ENCODE measurements at regions not wholly inside any gene's neighbourhood (a gene's known extent, or its start where the extent isn't known, plus 50 kb on each side); places are given as distances from the start of the nearest gene placed in this dataset.

DNA sequence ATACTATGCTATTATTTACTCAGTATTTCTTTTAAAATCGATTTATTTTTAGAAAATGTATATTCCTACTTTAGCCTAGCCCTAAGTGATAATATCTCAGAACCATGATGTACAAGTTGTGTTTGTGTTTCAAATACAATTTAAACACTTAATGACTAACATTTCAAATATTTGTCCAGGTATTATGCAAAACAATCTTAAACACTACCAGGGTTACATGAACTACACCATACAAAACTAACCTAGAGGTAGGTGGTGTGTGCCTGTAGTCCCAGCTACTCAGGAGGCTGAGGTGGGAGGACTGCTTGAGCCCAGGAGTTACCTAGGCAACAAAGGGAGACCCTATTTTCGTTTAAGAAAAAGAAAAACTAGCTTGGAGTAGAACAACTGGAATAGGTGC is 83.0 kb upstream of the TMEM33 start:
- TF ChIP-seq, protein P1, sequence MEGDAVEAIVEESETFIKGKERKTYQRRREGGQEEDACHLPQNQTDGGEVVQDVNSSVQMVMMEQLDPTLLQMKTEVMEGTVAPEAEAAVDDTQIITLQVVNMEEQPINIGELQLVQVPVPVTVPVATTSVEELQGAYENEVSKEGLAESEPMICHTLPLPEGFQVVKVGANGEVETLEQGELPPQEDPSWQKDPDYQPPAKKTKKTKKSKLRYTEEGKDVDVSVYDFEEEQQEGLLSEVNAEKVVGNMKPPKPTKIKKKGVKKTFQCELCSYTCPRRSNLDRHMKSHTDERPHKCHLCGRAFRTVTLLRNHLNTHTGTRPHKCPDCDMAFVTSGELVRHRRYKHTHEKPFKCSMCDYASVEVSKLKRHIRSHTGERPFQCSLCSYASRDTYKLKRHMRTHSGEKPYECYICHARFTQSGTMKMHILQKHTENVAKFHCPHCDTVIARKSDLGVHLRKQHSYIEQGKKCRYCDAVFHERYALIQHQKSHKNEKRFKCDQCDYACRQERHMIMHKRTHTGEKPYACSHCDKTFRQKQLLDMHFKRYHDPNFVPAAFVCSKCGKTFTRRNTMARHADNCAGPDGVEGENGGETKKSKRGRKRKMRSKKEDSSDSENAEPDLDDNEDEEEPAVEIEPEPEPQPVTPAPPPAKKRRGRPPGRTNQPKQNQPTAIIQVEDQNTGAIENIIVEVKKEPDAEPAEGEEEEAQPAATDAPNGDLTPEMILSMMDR (IDR thresholded peaks at IDR 0.05), result no peak
- no peak for TF ChIP-seq POLR2A (IDR thresholded peaks at IDR 0.05)
- intact Hi-C loops (cut with DNase I; ENCODE audit: low total_unique reads), result no loop called here
- 48 to 53% methylated on average over 2 of the region's 2 CpGs for WGBS, 2 donors
- no peak for DNase-seq (ENCODE audit: low spot score in 2 of 2)
- no peak overlapping the region for H3K4me3 ChIP-seq (ENCODE audit: low read depth, poor library complexity, severe bottlenecking)

DNA sequence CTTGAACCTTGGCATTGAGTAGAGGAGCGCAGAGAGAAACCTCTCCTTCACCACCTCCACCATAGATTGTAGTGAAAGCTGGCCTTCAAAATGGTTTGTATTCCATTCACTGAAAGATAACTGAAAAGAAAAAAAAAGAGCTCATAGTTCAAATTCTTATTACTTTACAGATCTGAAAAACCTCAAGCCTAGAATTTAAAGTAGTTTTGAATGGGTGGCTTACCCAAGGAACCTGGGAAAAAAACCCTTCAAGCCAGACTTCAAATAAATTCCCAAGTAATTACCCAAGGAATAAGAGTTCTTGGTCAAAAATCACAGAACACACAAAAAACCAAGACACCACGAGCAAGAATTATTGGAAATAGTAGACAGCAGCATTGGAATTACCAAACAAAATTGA is 83.6 kb upstream of the TMEM33 start:
- H3K4me3 ChIP-seq (ENCODE audit: low read depth, poor library complexity, severe bottlenecking), result no peak overlapping the region
- no peak for DNase-seq (ENCODE audit: low spot score in 2 of 2)
- WGBS, 2 donors, result 81 to 84% methylated on average over 2 of the region's 2 CpGs
- intact Hi-C loops (cut with DNase I; ENCODE audit: low total_unique reads), result no loop called here
- TF ChIP-seq, protein P1 (IDR thresholded peaks at IDR 0.05), result no peak
- no peak for TF ChIP-seq POLR2A (IDR thresholded peaks at IDR 0.05)

DNA sequence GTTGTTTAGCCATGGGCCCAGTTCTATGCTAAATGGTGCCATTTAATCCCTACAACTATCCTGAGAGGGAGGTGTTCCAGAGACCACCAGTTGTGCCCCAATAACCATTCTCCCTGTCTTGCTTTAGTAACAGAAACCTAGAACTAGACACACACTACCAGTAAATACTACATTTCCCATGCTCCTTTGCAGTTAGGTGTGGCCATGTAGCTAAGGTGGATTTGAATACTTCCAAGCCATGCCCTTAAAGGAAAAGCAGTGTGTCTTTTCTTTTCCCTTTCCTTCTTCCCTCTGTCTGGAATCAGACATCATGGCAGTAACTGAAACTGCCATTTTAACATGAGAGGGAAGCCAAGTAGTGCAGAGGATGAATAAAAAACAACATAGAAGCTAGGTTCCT is 90.9 kb upstream of the TMEM33 start:
- no peak overlapping the region for H3K4me3 ChIP-seq (ENCODE audit: low read depth, poor library complexity, severe bottlenecking)
- DNase-seq (ENCODE audit: low spot score in 2 of 2), result no peak
- no peak for TF ChIP-seq POLR2A (IDR thresholded peaks at IDR 0.05)
- TF ChIP-seq, protein P1 (IDR thresholded peaks at IDR 0.05), result no peak
- intact Hi-C loops (cut with DNase I; ENCODE audit: low total_unique reads), result no loop called here

DNA sequence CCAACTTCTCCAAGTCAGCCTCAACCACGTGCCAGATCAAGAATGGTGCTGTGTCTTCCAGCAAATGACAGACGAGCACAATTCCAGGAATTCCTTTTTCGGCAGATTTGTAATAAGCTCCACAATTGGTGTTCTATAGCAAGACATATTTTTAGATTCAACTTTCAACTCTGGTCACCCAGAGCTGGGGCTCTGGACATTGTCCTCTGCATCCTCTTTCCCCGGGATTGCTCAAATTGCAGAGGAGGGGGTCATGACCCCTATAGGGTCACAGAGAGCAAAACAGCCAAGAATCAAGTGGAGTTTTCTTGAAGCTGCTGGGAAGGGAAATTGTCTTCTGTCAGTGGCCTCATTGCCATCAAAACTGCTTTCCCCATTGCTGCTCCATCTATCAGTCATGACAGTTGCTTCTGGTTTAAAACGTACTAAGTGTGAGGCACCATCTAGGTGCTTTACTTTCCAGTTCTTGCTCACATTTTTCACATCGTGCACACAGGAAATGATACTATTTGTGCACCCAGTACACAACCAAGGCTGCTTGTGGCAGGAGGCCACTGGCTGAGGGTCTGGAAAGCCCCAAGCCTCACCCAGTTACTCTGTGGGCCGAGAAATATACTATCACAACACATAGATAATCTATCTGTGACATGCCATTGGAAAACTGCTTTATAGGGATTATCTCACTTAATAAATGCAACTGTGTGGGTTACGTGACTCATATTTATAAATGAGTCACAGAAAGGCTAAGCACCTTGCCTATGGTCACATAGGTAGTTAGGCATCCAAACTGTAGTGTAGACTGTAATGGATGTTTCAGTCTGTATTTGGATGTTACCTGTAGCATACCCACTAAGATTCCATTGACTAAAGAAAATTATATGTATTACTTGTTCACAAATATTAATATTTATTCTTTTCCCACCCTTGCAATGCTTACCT is 91.7 kb upstream of the PHOX2B start:
- DNase-seq (ENCODE audit: low spot score in 2 of 2), result no peak
- H3K4me3 ChIP-seq (ENCODE audit: low read depth, poor library complexity, severe bottlenecking), result no peak overlapping the region
- WGBS, 2 donors, result 20 to 26% methylated on average over 8 of the region's 8 CpGs
- intact Hi-C loops (cut with DNase I; ENCODE audit: low total_unique reads), result no loop called here
- TF ChIP-seq, protein P1 (IDR thresholded peaks at IDR 0.05), result no peak
- TF ChIP-seq POLR2A (IDR thresholded peaks at IDR 0.05), result no peak

DNA sequence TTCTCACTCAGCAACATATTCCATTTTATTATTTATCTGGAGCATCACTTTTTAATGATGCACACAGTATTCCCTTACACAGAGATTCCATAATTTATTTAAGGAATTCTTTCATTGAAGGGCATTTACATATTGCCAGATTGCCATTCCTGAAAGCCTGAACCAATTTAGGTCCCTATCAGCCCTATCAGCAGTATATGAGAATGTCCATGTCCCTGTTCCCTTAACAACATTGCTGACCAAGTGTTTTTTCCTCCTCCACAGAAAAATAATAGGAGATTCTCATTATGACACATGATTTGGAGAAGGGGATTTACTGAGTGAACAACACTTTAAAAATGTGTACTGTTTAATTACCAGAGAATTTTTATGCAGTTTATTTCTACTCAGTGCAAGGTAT is 90.1 kb upstream of the PHOX2B start:
- intact Hi-C loops (cut with DNase I; ENCODE audit: low total_unique reads), result no loop called here

More for the DNA sequence above, 90.1 kb upstream of the PHOX2B start:
- no peak for DNase-seq (ENCODE audit: low spot score in 2 of 2)
- TF ChIP-seq POLR2A (IDR thresholded peaks at IDR 0.05), result no peak
- TF ChIP-seq, protein P1 (IDR thresholded peaks at IDR 0.05), result no peak
- H3K4me3 ChIP-seq (ENCODE audit: low read depth, poor library complexity, severe bottlenecking), result no peak overlapping the region
